ENCODE measurements at regions not wholly inside any gene's neighbourhood (a gene's known extent, or its start where the extent isn't known, plus 50 kb on each side); places are given as distances from the start of the nearest gene placed in this dataset.

- no peaks in the 10 kb centered on the region for H3K79me2 ChIP-seq (ENCODE audit: insufficient read depth, low read length)
- TF ChIP-seq CTCF (IDR thresholded peaks at IDR 0.05; ENCODE audit: insufficient read depth, low read depth, low read length) (no peak), EZH2 (IDR thresholded peaks at IDR 0.05; ENCODE audit: insufficient read depth, low read length) (no peak)
- DNase-seq (ENCODE audit: low read depth) (peak; percentile 69), FAIRE-seq (no peak)
- H3K27ac Mint-ChIP-seq (ENCODE audit: unreplicated experiment), result no peak overlapping the region
- no peaks in the 10 kb centered on the region for H3K4me1 Mint-ChIP-seq (ENCODE audit: low read depth, unreplicated experiment)
- peaks cover 4% of the 10 kb centered on the region for H3K9me3 Mint-ChIP-seq (ENCODE audit: unreplicated experiment)
- H3K36me3 ChIP-seq (ENCODE audit: insufficient read depth, low read length), result no peaks in the 10 kb centered on the region
- H3K27me3 ChIP-seq (ENCODE audit: insufficient read depth, low read length), result no peaks in the 10 kb centered on the region
- no peak overlapping the region for H3K4me2 ChIP-seq (ENCODE audit: low read length)
- H3K9ac ChIP-seq (ENCODE audit: low read length), result no peak overlapping the region
- no peak overlapping the region for H3K4me3 ChIP-seq (ENCODE audit: insufficient read depth, low read depth, low read length)
- no peaks in the 10 kb centered on the region for H4K20me1 ChIP-seq (ENCODE audit: insufficient read depth, low read length)
- H3K27me3 Mint-ChIP-seq (ENCODE audit: low read depth, unreplicated experiment), result no peaks in the 10 kb centered on the region
- H3K9me3 ChIP-seq (ENCODE audit: insufficient read depth, low read depth, low read length), result no peaks in the 10 kb centered on the region
- no peak overlapping the region for H2AFZ ChIP-seq (ENCODE audit: low read depth, low read length)
- no peak overlapping the region for H3K27ac ChIP-seq (ENCODE audit: low read depth, low read length)
- no peaks in the 10 kb centered on the region for H3K36me3 Mint-ChIP-seq (ENCODE audit: low read depth, unreplicated experiment)
- H3K4me3 Mint-ChIP-seq (ENCODE audit: unreplicated experiment), result no peak overlapping the region
- no peaks in the 10 kb centered on the region for H3K4me1 ChIP-seq (ENCODE audit: insufficient read depth, low read length)
Observed at GRCh38 chr5:97778451-97778850, 595.4 kb upstream of the RIOK2 start.

- no peak for FAIRE-seq
- no peaks in the 10 kb centered on the region for H3K36me3 Mint-ChIP-seq (ENCODE audit: low read depth, unreplicated experiment)
- no peak overlapping the region for H3K27ac Mint-ChIP-seq (ENCODE audit: unreplicated experiment)
- H3K4me1 Mint-ChIP-seq (ENCODE audit: low read depth, unreplicated experiment), result no peaks in the 10 kb centered on the region
- DNase-seq (ENCODE audit: low read depth), result no peak
- Histone ChIP-seq H3K27me3 (ENCODE audit: insufficient read depth, low read length) (no peaks in the 10 kb centered on the region), H2AFZ (ENCODE audit: low read depth, low read length) (no peak overlapping the region), H4K20me1 (ENCODE audit: insufficient read depth, low read length) (no peaks in the 10 kb centered on the region), H3K9me3 (ENCODE audit: insufficient read depth, low read depth, low read length) (no peaks in the 10 kb centered on the region), H3K79me2 (ENCODE audit: insufficient read depth, low read length) (no peaks in the 10 kb centered on the region), H3K27ac (ENCODE audit: low read depth, low read length) (no peak overlapping the region), H3K36me3 (ENCODE audit: insufficient read depth, low read length) (no peaks in the 10 kb centered on the region), H3K4me2 (ENCODE audit: low read length) (no peak overlapping the region), H3K9ac (ENCODE audit: low read length) (no peak overlapping the region), H3K4me3 (ENCODE audit: insufficient read depth, low read depth, low read length) (no peak overlapping the region), H3K4me1 (ENCODE audit: insufficient read depth, low read length) (no peaks in the 10 kb centered on the region)
- TF ChIP-seq CTCF (IDR thresholded peaks at IDR 0.05; ENCODE audit: insufficient read depth, low read depth, low read length) (no peak), EZH2 (IDR thresholded peaks at IDR 0.05; ENCODE audit: insufficient read depth, low read length) (no peak)
- H3K4me3 Mint-ChIP-seq (ENCODE audit: unreplicated experiment), result no peak overlapping the region
- peaks cover 6% of the 10 kb centered on the region for H3K9me3 Mint-ChIP-seq (ENCODE audit: unreplicated experiment)
- H3K27me3 Mint-ChIP-seq (ENCODE audit: low read depth, unreplicated experiment), result no peaks in the 10 kb centered on the region
Observed at GRCh38 chr5:97788369-97788768, 605.3 kb upstream of the RIOK2 start.

GRCh38 chr5:97797994-97798451 lies 615.0 kb upstream of the RIOK2 start:
- Mint-ChIP-seq H3K4me1 (ENCODE audit: low read depth, unreplicated experiment) (peaks cover 15% of the 10 kb centered on the region), H3K27ac (ENCODE audit: unreplicated experiment) (no peak overlapping the region), H3K4me3 (ENCODE audit: unreplicated experiment) (no peak overlapping the region), H3K27me3 (ENCODE audit: low read depth, unreplicated experiment) (no peaks in the 10 kb centered on the region), H3K36me3 (ENCODE audit: low read depth, unreplicated experiment) (no peaks in the 10 kb centered on the region), H3K9me3 (ENCODE audit: unreplicated experiment) (peaks cover 2% of the 10 kb centered on the region)
- H3K4me3 ChIP-seq (ENCODE audit: insufficient read depth, low read depth, low read length), result no peak overlapping the region
- H4K20me1 ChIP-seq (ENCODE audit: insufficient read depth, low read length), result no peaks in the 10 kb centered on the region
- H3K9ac ChIP-seq (ENCODE audit: low read length), result no peak overlapping the region
- no peak for FAIRE-seq
- DNase-seq (ENCODE audit: low read depth), result peak; percentile 31
- peaks cover 3% of the 10 kb centered on the region for H3K9me3 ChIP-seq (ENCODE audit: insufficient read depth, low read depth, low read length)
- H3K27ac ChIP-seq (ENCODE audit: low read depth, low read length), result no peak overlapping the region
- H2AFZ ChIP-seq (ENCODE audit: low read depth, low read length), result peak overlapping the region; percentile 14
- no peak for TF ChIP-seq EZH2 (IDR thresholded peaks at IDR 0.05; ENCODE audit: insufficient read depth, low read length)
- TF ChIP-seq CTCF (IDR thresholded peaks at IDR 0.05; ENCODE audit: insufficient read depth, low read depth, low read length), result no peak
- no peaks in the 10 kb centered on the region for H3K79me2 ChIP-seq (ENCODE audit: insufficient read depth, low read length)
- H3K36me3 ChIP-seq (ENCODE audit: insufficient read depth, low read length), result no peaks in the 10 kb centered on the region
- H3K27me3 ChIP-seq (ENCODE audit: insufficient read depth, low read length), result no peaks in the 10 kb centered on the region
- no peak overlapping the region for H3K4me2 ChIP-seq (ENCODE audit: low read length)
- no peaks in the 10 kb centered on the region for H3K4me1 ChIP-seq (ENCODE audit: insufficient read depth, low read length)
